H4 (cell line): ENCODE measurements at regions not wholly inside any gene's neighbourhood (a gene's known extent, or its start where the extent isn't known, plus 50 kb on each side); places are given as distances from the start of the nearest gene placed in this dataset.
"Not testable (repeated sequence)": the region's sequence is repeated elsewhere in the genome, so short reads cannot be mapped to it uniquely, and the experiment has no call there.

Source experiments
- DNase-seq: peaks from one replicate; pipeline ENCODE4 v3.0.0-alpha.2; 2015; ENCODE audit warnings: low spot score

GRCh38 chr7:86012971-86013370 lies 630.7 kb upstream of the GRM3 start:
- no peak for DNase-seq

GRCh38 chr7:86008898-86009297 lies 634.8 kb upstream of the GRM3 start:
- DNase-seq: no peak

DNA sequence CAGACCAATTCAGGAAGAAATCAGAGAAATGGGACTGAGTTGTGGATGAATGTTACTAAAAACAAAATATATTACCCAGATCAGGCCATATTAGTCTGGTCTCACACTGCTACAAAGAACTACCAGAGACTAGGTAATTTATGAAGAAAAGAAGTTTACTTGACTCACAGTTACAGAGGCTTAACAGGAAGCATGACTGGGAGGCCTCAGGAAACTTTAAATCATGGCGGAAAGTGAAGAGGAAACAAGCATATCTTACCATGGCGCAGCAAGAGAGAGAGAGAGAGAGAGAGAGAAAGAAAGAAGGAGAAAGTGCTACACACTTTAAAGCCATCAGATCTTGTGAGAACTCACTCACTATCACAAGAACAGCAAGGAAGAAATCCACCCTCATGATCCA lies 636.8 kb upstream of the GRM3 start:
- no peak for DNase-seq

GRCh38 chr7:86002858-86003257 lies 640.9 kb upstream of the GRM3 start:
- no peak for DNase-seq

DNA sequence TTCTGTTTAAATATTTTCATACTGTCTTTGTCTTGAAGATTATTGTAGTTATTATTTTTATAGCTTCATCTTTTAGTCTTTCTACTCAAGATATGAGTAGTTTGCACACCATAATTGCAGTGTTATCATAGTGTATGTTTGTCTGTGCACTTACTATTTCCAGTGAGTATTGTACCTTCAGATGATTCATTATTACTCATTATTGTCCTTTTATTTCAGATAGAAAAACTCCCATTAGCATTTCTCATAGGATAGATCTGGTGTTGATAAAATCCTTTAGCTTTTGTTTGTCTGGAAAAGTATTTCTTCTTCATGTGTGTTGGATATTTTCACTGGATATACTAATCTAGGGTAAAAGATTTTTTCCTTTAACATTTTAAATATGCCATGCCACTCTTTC lies 646.2 kb upstream of the GRM3 start:
- DNase-seq: no peak

- DNase-seq: no peak
Observed at GRCh38 chr7:85995101-85995500, 648.6 kb upstream of the GRM3 start.

- no peak for DNase-seq
Observed at GRCh38 chr7:85980740-85981139, 663.0 kb upstream of the GRM3 start.

- no peak for DNase-seq
Observed at GRCh38 chr7:85974176-85974575, 669.5 kb upstream of the GRM3 start.

DNA sequence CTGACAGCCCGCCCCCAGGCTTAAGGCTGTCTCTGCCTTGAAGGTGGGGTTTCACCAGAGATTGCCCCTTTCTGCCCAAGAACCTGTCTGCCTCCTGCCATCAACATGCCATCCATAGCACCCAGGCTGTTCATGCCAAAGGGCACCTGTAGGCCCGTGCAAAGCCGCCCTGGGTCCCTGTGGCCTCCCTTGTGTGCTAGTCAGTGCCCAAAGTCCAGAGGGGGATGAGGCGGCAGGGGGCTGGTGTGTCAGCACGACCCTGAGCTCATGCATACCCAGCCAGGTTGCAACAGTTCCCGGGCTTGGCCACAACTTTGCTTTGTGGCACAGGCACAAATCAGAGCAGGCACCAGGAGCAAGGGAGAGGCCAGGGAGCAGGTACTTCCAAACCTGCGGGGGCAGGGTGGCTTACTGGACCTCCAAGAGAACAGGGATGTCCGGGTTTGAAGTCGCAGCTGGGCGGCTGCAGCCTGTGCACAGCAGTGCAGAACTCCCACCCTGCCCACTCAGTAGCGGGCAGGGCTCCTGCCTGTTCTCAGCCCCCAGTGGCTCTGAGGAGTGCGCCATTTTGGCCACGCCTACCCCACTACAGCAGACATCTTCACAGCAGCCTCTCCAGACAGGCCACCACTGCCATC lies 671.1 kb upstream of the GRM3 start:
- DNase-seq: no peak

GRCh38 chr7:85954961-85955360 lies 688.7 kb upstream of the GRM3 start:
- DNase-seq: no peak

GRCh38 chr7:85950871-85951270 lies 692.8 kb upstream of the GRM3 start:
- DNase-seq: no peak

- DNase-seq: no peak
Observed at GRCh38 chr7:85950418-85950817, 693.3 kb upstream of the GRM3 start.

GRCh38 chr7:85947767-85948166 lies 695.9 kb upstream of the GRM3 start:
- no peak for DNase-seq

GRCh38 chr7:85940798-85941197 lies 702.9 kb upstream of the GRM3 start:
- DNase-seq: no peak

DNA sequence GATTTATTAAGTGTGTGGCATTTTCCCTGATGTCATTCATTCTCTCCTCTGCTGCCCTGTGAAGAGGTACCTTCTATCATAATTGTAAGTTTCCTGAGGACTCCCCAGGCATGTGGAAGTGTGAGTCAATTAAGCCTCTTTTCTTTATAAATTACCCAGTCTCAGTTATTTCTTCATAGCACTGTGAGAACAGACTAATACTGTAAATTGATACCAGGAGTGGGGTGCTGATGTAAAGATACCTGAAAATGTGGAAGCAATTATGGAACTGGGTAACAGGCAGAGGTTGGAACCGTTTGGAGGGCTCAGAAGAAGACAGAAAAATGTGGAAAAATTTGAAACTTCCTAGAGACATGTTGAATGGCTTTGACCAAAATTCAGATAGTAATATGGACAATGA lies 711.8 kb upstream of the GRM3 start:
- DNase-seq: no peak

- DNase-seq: no peak
Observed at GRCh38 chr7:85928500-85928899, 715.2 kb upstream of the GRM3 start.

- no peak for DNase-seq
Observed at GRCh38 chr7:85927226-85927625, 716.5 kb upstream of the GRM3 start.

DNA sequence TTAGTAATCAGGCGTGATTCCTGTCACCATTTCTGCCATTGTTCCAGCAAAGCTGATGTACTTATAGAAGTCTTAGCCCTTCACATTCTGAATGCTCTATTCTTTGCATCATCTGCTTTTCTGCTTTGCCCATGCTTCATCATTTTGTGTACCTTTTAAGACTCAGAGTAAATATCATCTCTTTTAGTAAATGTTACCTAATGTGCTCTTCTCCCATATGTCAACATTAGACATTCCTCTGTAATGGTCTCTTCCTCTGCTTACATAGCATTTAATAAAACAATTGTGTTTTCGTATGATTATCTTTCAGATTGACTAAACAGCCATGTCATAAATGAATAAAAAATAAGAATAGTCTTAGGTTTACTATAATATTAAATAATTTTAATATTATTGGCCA lies 719.6 kb upstream of the GRM3 start:
- no peak for DNase-seq

- no peak for DNase-seq
Observed at GRCh38 chr7:85916016-85916415, 727.7 kb upstream of the GRM3 start.

DNA sequence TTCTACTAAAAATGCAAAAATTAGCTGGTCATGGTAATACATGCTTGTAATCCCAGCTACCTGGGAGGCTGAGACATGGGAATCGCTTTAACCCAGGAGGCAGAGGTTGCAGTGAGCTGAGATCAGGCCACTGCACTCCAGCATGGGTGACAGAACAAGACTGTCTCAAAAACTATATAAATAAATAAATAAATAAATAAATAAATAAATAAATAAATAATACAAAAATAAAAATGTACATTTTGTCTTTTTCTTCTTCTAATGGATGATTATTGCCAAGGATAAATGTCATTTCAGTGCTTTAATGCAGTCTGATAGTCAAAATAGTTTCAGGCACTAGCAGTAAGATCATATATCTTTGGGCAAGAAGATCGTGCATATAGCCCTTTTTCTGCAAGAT lies 727.6 kb upstream of the SEMA3D start:
- DNase-seq: no peak

- no peak for DNase-seq
Observed at GRCh38 chr7:85908051-85908450, 721.2 kb upstream of the SEMA3D start.

- no peak for DNase-seq
Observed at GRCh38 chr7:85897967-85898366, 711.1 kb upstream of the SEMA3D start.

- DNase-seq: no peak
Observed at GRCh38 chr7:85896531-85896930, 709.7 kb upstream of the SEMA3D start.

GRCh38 chr7:85895835-85896234 lies 709.0 kb upstream of the SEMA3D start:
- no peak for DNase-seq

DNA sequence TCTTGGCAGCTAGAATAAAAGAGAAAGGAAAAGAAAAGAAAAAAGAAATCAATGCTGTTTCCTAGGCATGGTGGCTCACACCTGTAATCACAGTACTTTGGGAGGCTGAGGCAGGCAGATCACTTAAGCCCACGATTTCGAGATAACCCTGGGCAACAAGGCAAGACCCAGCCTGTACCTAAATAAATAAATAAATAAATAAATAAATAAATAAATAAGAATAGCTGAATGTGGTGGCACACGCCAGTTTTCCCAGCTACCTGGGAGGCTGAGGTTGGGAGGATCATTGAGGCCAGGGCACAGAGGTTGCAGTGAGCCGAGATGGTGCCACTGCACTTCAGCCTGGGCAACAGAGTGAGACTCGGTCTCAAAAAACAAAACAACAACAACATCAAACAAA lies 705.0 kb upstream of the SEMA3D start:
- not testable (repeated sequence) for DNase-seq
